ENCODE measurements at regions not wholly inside any gene's neighbourhood (a gene's known extent, or its start where the extent isn't known, plus 50 kb on each side); places are given as distances from the start of the nearest gene placed in this dataset.

- TF ChIP-seq CTBP1 (IDR thresholded peaks at IDR 0.05; ENCODE audit: borderline replicate concordance) (no peak), NFRKB (IDR thresholded peaks at IDR 0.05) (no peak), SUZ12 (IDR thresholded peaks at IDR 0.05) (no peak), FOXM1 (IDR thresholded peaks at IDR 0.05; ENCODE audit: borderline replicate concordance) (no peak), SP1 (IDR thresholded peaks at IDR 0.05) (no peak), FOXA1 (IDR thresholded peaks at IDR 0.05) (no peak), BHLHE40 (IDR thresholded peaks at IDR 0.05; ENCODE audit: borderline replicate concordance) (no peak), FOXK2 (IDR thresholded peaks at IDR 0.05) (no peak), TARDBP (IDR thresholded peaks at IDR 0.05) (no peak)
Observed at GRCh38 chr6:67608099-67608749, 1026.9 kb upstream of the ADGRB3 start.
